Spleen (tissue), 7 donors: ENCODE measurements at regions not wholly inside any gene's neighbourhood (a gene's known extent, or its start where the extent isn't known, plus 50 kb on each side); places are given as distances from the start of the nearest gene placed in this dataset.

Source experiments
- CTCF ChIP-seq, 11 experiments: fragments of 200-600 bp in 7 of 11; fragments of 450-650 bp in 4 of 11; sonication (generic) in 4 of 11; IDR thresholded peaks in 8 of 11; conservative IDR thresholded peaks in 3 of 11; 1 replicate in 7 of 11; 2 replicates in 4 of 11; pipeline versions ENCODE4 v1.4.0 to v1.8.0; 2016 to 2021; ENCODE audit warnings: antibody characterized with exemption in 11 of 11, inconsistent platforms in 4 of 11, mild to moderate bottlenecking in 1 of 11
- POLR2A ChIP-seq, 3 donors: fragments of 450-650 bp; IDR thresholded peaks; one replicate each; pipeline ENCODE4 v1.5.1; 2017; ENCODE audit warnings: antibody characterized with exemption in 3 of 3, mild to moderate bottlenecking in 1 of 3
- POLR2AphosphoS5 ChIP-seq, 3 donors: sonication (generic); formaldehyde crosslinking; IDR thresholded peaks; one replicate each; pipeline ENCODE4 v1.5.1; 2017; ENCODE audit warnings: antibody characterized with exemption in 3 of 3
- donor health status: DM: no; HTN: no; CAD: no; lungs with moderate emphysema.
- donor health status: DM: no; HTN: no; CAD: no.
- donor health status: DM: no; HTN: no; CAD: no.

DNA sequence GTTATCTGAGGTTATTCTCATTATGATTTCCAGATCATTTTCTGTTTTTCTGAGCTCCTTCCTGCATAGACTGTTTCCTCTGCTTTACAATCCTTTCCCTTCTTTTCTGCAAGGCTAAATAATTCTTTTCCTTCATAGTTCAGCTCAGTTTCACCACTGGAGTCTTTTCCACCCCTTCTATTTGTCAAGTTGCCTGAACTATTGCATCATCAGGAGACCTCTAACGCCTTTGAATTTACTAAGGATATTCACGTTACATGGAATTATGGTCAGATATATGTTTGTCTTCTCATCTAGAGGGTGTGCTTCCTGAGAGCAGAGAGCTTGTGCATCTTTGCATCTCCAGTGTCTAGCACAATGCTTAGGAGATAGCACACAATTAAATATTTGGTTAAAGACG lies 140.4 kb upstream of the CA10 start:
- TF ChIP-seq CTCF (IDR thresholded peaks at IDR 0.05 in 8 of 11, conservative IDR thresholded peaks at IDR 0.05 in 3 of 11) (no peak), POLR2A (IDR thresholded peaks at IDR 0.05) (no peak), POLR2AphosphoS5 (IDR thresholded peaks at IDR 0.05) (no peak)
